ENCODE measurements at regions not wholly inside any gene's neighbourhood (a gene's known extent, or its start where the extent isn't known, plus 50 kb on each side); places are given as distances from the start of the nearest gene placed in this dataset.
A peak's percentile ranks its signal among the peaks of the same experiment; 100 is the strongest.
"Not testable (repeated sequence)": the region's sequence is repeated elsewhere in the genome, so short reads cannot be mapped to it uniquely, and the experiment has no call there.

DNA sequence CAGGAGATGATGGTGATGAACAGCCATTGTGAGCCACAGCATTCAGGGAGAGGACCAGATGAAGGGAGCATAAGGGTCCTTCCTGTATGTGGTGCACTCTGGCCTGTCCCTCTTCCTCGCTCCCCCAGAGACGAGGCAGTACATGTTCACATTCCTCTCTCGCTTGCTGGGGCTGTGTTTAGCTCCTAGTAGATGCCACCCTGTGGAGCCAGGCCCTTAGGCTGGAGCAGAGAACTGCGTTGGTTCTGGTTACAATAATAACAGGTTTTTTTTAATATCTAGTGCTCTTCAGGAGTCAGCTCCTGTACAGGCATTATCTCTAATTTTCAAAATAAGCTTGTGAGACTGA, 171.1 kb upstream of the MYT1L start:
- no peak for DNase-seq

DNA sequence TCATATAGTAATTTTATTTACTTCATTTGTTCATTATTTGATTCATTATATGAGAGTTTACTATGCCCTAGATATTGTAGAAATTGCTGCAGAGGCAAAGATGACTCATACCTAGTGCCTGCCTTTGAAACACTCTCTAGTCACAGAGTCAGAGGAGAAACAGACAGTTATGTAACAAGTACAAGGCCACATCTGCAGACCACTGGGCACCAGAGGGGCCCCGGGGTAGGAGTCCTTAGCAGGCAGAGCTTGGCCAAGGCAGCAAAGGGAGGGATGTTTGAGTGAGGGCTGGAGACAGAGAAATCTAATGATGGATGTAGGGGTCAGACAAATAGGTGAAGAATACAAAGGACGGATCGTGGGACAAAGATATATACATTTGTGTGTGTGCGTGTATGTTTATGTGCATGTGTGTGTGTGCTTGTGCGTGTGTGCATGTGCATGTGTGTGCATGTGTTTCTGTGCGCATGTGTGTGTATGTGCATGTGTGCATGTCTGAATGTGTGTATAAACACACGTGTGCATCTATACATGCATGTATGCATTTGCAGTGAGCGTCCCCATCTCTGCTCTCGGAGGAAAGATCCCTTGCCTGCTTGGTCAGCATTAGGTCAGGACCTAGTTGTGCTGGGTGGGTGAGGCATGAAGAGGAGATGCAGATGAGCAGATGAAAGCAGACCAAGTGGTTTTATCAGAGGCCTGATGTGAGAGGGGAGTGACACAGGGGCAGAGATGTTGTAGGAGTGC, 170.6 kb upstream of the MYT1L start:
- DNase-seq: no peak

DNA sequence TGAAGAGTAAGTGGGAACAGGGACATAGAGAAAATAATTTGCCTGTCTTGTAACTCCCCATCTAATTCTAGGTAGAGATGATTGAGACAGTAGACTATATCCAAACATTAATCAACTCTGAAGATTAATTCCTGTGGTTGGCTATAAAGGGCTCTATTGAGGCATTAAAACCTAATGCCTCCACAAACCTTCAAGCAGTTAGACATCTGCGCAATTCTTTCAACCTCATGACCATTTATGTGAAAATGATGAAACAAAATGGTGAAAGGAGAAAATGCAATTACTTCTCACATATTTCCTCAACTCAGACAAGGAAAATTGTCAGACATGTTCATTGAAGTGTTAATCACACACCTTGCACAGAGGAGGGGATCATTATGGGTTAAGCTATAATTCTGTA, 164.5 kb upstream of the MYT1L start:
- DNase-seq: no peak

DNA sequence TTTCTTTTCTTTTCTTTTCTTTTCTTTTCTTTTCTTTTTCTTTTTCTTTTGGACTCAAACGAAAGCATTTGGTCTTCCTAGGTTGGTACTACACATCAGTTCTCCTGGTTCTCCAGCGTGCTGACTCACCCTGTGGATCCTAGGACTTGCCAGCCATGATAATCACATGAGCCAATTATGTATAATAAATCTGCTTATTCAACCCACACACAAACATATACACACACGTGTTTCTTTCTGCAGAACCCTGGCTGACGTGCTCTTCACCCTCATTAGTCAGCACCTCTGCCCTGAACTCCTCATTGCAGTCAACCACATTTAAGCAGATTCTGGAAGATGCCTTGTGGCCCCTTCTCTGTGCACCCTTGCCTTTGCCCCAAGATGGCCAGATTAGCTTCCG, 162.4 kb upstream of the MYT1L start:
- no peak for DNase-seq

DNA sequence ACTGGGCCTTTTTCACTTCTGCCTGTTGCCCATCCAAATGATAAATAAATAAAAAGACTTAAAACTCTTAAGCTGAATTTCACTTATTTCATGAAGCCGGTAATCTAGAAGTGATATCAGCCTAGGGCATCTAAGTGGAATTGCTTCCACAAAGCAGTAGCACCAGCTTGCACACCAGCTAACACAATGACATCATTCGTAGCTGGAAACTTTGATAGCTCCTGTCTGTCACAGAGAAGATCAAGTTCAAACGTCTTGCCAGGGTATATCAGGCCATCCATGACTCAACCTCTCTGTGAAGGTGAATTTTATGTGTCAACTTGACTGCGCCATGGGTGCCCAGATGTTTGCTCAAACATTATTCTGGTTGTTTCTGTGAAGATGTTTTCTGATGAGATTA, 161.7 kb upstream of the MYT1L start:
- DNase-seq: no peak

DNA sequence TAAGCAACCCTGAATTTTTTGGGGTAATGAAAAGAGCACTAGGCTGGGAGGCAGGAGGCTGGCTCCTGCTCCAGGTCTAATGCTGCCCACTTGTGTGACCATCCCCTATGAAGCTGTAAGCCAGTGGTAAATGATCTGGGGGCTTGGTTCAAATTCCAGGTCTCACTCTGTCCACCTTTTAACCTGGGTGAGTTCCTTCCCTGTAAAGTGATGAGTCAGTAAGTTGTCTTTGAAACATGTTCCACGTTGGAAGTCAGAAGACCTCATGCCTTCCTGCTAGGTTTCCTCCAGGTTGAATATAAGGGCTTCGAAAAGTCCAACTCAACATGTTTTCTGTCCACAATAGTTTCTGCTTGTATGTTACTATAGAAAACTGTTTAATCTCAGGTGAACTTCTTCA, 160.9 kb upstream of the MYT1L start:
- no peak for DNase-seq

DNA sequence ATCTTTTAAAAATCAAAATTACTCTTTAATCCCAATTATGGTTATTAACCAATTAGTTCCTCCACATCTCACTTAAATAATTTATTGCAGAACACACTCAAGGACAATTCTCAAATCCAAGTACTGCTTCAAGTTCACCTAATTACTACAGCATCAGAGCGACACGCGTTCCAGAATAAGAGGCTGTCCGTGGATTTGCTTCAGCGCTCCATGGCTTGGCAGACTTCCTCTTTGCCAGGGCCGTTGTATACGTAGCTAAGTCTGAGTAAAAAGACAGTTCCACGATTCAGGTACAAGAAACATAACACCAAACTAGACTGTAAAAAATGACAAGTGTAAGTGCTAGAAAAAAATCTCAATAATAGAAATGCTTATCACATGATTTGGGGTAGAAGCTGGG, 153.2 kb upstream of the MYT1L start:
- peak; percentile 15 for DNase-seq

DNA sequence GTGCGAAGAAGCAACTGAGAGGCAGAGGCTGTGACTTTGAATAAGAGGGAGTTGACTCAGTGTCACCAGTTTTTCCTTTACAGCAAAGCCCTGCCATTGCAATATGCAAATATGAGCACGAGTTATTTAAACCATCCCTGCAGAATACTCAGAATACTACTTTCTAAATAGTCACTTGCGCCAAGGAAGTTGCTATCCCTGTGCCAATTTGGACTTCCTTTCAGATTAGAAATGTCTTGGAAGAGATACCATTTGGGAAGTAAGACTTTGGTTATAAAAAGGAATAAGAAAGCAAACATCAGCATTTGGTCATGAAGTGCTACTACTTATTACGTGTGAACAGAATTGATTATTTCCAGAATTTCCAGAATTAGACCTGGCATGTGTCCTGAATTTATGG, 151.8 kb upstream of the MYT1L start:
- no peak for DNase-seq

DNA sequence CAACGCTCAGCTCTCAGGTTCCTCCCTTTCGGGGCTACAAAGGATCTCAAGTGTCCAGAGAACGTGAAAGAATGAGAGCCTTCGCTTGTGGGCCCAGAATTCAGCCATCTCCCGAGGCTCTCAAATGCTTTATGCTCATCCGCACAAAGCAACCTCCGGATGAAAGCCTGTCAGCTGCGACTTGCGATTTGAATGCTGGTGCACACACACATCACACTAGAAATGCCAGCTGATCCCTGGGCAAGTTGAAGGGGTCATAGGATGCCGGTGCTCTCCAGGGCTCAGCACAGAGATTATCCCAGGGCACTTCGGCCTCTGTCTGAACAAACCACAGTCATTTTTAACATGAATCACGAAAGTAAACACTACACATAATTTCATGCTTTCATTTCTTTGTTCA, 141.8 kb upstream of the MYT1L start:
- no peak for DNase-seq

DNA sequence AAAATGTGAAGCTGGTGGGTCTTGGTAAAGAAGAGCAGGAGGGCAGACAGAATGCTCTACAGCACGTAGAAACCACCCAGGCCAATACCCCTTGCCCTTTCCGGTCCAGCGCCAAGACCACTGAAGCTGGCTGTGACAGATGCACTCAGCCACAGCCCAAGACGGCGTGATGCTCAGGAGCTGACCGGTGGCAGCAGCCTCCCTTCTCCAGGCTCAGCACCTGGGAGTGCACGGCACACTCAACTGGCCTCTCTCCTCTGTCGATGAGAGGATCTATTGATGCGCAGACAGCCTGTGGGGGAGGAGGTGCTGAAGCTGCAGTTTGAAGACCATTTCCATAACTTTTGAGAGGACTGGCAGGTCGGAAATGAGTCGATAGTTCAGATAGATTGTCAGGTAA, 141.0 kb upstream of the MYT1L start:
- DNase-seq: no peak

DNA sequence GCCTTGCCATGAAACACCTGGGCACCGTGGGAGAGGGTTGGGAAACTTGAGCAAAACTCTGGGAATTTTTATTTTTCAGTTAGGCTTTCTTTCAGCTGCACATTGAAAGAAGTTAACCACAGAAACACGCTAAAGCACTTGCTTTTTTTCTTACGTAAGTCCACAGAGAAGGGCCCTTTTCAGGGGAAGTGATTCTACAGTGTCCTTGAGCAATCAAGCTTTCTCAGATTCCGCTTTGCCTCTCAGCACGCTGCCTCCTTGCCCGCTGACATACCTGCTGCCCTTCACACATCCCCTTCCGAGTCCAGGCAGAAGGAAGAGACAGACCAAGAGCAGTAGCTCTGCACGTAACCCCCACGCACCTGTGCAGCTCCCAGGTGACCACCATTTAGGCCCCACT, 135.5 kb upstream of the MYT1L start:
- DNase-seq: no peak

DNA sequence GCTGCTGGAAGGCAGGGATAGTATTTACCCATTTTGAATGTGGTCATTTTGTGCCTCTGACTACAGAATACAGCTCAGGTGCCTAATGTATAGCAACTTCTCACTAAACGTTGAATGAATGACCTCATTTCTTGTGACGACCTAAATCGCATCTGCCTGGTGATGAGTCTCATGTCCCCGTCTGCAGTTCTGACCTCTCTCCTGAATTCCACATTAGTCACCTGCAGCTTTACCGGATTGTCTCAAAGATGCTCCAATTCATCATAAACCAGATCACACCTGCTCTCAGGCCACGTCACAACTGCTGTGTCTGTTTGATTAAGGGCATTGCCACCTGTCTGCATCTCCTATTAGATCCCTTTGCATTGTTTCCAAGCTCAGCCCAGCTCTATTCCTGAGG, 133.6 kb upstream of the MYT1L start:
- no peak for DNase-seq

DNA sequence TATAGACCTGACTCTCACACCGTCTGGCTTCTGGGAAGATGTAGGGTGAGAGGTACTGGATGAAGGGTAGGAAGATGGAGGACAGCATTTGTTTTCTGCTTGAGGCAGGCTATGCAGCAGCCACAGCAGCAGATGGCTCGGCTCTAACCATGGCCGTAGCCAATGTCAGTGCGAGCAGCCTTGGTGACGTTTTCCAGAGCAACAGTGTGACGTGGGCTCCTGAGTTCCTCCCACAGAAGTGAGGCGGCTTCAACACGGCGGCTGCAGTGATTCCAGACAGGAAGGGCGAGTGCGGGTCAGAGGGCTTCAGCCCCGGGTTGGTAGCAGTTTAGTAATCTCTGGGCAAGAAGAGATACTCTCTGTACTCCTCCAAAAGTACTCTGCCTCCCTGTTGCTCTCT, 133.0 kb upstream of the MYT1L start:
- no peak for DNase-seq

DNA sequence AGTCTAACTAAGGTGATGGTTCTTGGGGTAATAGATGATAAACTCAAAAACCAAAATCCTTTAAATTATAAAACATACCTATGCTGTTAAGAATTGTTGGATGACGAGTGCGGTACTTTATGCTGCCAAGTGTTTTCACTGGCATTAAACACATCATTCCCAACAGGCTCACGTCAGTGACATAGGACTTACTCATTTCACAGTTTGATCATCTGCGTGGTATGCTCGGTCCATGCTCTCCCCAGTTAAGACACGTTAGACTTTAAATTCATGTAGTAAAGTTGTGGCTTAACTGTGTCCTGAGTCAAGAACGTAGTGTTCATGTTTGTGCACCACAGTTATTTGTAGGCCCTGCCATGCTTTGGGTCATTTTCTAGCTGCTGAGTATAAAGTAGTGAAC, 125.6 kb upstream of the MYT1L start:
- DNase-seq: no peak

DNA sequence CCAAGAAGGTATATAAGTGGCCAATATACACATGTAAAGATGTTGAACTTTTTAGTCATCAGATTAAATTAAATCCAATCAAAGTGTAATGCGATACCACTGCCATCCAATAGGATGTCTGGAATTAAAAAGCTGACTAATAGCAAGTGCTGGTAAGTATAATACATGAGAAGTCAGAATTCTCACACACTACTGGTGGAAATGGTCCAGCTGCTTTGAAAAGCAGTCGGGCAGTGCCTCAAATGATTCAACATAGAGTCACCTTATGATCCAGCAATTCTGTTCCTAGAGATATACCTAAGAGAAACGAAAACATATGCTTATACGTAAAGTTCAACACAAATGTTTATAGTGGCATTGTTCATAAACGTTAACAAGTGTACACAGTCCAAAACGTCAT, 124.1 kb upstream of the MYT1L start:
- no peak for DNase-seq

DNA sequence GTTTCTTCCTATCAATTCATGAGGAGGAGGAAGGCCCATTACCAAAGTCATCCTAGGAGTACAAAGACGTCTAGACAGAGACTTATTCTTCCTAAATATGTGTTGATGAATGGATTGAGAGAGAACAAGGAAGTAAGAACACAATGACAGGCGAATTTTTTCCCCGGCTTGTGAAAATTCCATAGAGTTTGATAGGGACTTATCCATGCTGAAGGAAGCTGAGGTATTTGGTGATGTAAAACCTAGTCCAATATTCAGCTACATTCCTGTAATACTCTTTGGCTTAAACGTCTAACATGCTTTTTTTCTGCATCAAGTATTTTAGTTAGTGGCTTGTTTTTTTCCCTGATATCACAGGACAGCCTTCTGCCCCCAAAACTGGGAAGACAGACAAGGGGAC, 121.9 kb upstream of the MYT1L start:
- DNase-seq: no peak

DNA sequence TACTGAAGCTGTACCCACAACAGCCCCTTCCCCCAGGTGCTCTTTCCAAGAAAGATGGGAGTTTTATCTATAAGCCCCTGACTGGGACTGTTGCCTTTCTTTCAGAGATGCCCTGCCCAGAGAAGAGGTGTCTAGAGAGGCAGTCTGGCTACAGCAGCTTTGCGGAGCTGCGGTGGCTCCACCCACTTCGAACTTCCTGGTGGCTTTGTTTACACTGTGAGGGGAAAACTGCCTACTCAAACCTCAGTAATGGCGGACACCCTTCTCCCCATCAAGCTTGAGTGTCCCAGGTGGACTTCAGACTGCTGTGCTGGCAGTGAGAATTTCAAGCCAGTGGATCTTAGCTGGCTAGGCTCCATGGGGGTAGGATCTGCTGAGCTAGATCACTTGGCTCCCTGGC, 120.2 kb upstream of the MYT1L start:
- DNase-seq: not testable (repeated sequence)

DNA sequence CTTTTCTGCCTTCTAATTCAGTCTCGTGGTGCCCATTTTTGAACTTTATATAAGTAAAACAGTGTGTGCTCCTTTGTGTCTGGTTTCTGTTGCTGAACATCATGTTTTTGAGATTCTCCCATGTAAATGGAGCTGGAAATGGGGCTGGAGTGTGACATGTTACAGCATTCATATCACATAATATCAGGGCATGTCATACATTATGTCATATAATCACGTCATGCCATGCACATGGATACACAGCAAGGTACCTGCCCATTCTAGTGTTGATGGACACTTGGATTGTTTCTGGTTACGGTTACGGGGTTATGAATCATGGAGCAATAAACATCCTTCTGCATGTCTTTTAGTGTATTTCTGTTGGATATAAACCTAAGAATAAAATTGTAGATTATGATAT, 117.1 kb upstream of the MYT1L start:
- DNase-seq: no peak

DNA sequence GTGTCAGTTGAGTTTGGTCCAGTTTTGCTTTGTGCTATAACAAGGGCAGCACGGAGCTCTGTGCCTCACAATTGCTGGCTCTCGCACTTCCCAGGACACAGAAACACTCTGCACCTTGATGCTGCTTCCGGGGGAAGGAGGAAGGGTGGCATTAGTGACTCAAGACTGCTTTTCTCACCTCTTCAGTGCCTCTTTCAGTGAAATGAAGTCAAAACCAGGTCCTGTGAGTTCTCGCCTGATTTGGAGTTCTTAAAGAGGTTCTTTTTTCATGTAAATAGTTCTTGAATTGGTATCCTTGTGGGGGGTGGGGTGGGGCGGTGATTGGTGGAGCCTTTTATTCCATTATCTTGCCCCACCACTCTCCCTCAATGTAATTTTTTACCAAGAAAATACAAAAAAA, 91.5 kb upstream of the MYT1L start:
- DNase-seq: no peak

DNA sequence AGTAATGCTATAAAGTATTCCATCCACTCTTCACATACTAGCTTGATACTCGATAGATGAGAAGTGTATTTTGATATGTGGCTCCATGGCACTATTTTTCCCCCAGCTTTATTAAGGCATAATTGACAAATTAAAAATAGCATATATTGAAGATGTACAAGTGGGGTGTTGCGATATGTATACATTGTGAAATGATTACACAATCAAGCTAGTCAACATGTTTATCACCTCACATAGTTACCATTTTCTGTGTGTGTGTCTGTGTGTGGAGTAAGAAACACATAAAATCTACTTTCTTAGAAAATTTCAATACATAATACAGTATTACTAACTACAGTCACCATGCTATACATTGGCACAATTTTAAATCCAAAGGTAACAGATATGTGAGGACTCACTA, 82.5 kb upstream of the MYT1L start:
- DNase-seq: no peak

DNA sequence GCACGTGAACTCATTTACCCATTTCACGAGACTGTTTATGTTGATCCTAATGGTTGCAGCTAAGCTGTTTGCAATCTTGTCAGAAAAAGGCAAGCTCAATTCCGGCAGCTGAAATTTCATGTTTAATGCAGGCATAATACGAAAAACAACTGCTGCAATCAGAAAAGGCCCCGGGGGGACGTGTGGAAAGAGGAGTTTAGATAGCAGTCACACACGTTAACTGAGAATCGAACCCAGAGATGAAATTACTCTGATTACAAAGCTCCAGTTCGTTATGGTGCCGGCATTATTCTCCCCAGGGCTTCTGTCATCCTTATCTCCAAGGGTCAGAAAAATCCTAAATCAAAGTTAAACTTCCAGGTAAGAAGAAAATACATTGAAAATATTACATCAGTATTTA, 79.9 kb upstream of the MYT1L start:
- DNase-seq: no peak

DNA sequence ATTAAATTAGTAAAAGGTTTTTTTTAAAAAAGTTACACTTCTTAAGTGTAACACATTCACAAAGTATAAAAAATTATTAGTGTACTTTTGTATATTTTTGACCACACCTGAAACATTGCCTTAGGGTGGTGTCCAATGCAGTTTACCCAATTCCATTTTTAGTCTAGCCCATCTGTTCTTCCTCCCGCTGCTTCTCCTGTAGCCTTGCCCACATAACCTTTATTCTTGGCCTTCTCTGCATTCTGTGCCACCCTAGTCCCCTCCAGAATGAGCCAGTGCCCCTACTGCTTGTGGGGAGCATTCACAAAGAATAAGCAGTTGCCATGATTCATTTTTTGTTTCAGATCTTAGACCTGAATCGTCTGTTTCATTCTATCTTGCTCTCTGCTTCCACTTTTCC, 78.4 kb upstream of the MYT1L start:
- DNase-seq: no peak

DNA sequence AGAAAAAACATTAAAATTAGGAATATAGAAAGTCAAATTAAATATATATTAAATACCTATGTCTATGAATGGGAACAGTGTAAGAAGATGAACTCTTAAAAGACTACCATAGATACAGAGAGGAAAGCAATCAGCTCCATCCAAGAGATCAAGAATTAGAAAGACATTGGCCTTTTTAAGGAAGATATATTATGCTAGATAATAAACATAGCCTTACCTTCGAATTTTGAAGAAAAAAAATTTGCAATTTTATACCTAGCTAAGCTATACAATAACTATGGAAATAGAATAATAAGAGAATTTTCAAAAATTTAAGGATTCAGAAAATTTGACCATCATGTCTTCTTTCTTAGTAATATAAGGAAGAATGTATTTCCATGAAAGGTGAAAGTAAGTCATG, 74.7 kb upstream of the MYT1L start:
- DNase-seq: no peak

DNA sequence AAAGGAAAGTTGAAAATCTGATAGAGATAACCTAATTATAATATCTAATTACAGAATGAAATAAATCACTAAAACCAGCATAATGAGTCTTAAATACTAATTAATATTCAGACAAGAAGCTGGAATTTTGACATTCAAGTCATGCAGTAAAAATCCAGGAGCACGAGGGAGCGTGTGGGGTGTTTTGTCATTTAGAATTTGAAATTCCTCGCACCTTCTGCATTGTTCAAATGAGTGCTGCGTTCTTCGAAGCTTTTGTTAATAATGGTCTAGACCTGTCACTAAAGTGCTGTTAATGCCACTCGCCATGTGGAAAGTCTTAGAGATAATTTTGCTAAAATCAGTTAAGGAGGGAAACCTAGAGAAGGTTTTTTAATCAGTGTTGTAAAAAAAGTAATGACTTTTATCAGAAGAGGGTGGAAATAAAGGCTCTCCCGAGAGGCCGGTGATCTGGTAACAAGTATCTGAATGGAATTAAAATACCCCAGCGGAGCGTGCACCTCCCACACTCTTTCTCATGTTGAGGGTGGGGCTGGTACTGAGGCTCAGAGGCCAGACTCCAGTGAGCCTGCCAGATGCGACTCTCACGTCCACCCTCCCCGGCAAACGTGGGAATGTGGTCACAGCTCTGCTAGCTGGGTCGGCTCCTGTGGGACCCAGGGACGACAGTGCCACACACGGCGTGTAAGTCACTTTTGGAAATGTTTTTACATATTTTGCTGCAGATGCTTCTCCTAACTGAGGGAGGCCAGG, 69.4 kb upstream of the MYT1L start:
- no peak for DNase-seq

DNA sequence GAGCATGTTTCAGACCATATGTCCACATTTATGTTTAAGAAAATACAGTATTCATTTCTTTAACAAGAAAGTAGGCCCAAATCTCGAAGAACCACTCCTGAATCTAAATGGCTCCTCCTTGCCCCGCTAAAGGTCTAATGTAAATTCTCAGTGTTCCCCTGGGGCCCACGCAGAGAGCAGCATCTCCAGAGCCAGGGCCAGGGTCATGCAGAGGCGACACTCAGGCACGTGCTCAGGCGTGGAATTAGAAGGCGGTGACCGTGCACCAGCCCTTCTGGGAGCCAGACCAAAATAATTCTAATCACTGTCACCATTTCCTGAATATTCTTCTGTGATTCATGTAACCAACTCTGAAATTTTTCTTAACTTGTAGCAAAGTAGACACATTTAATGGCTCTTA, 68.3 kb upstream of the MYT1L start:
- DNase-seq: no peak

Measured in NCI-H1105 (cell line).